RWPE1 (cell line): ENCODE measurements at regions not wholly inside any gene's neighbourhood (a gene's known extent, or its start where the extent isn't known, plus 50 kb on each side); places are given as distances from the start of the nearest gene placed in this dataset.

Source experiments
- CTCF ChIA-PET: fragments of 350-600 bp; sonication (Branson Sonifier 250); formaldehyde crosslinking; extraction: SDS; loops from one replicate; lab custom pipeline; 2021; lab: Yijun Ruan, JAX
- POLR2A ChIA-PET: fragments of 400-600 bp; formaldehyde crosslinking; extraction: SDS; loops from one replicate; lab custom pipeline; 2020; ENCODE audit warnings: antibody characterized with exemption; ENCODE audit not compliant: low non-redundant PET; lab: Yijun Ruan, JAX
- DNase-seq: peaks from one replicate; pipeline ENCODE4 v3.0.0; 2012; ENCODE audit warnings: low spot score
- H3K27ac ChIP-seq: fragments of 450-650 bp; 2 replicates; pipeline ENCODE4 v1.5.1; 2017
- CTCF ChIP-seq: fragments of 450-650 bp; conservative IDR thresholded peaks from 2 replicates; pipeline ENCODE4 v1.5.1; 2017; ENCODE audit warnings: low read depth, mild to moderate bottlenecking

- TF ChIP-seq CTCF = no peak
- ChIA-PET CTCF (no interaction called here), POLR2A (no interaction called here)
- no peak overlapping the region for H3K27ac ChIP-seq
- DNase-seq = no peak
Measured at GRCh38 chr7:131100357-131101054, 227.2 kb upstream of the MKLN1 start.

GRCh38 chr7:131103997-131104396 is 223.7 kb upstream of the MKLN1 start:
- H3K27ac ChIP-seq = no peak overlapping the region
- POLR2A ChIA-PET = no interaction called here
- CTCF ChIA-PET = no interaction called here

GRCh38 chr7:131104596-131105293 is 222.9 kb upstream of the MKLN1 start:
- H3K27ac ChIP-seq = no peak overlapping the region
- CTCF ChIA-PET = no interaction called here
- DNase-seq = no peak
- TF ChIP-seq CTCF = no peak
- POLR2A ChIA-PET = no interaction called here

More at GRCh38 chr7:131103997-131104396, 223.7 kb upstream of the MKLN1 start:
- no peak for TF ChIP-seq CTCF
- no peak for DNase-seq

- peak; percentile 20 for DNase-seq
- CTCF ChIA-PET = no interaction called here
- H3K27ac ChIP-seq = peak overlapping the region; percentile 84
- POLR2A ChIA-PET = interaction anchor here (0.5 kb wide), 1 partner anchor 35 kb away, joined by 3 read pairs; no protein-coding TSS in a partner anchor
- no peak for TF ChIP-seq CTCF
Measured at GRCh38 chr7:131105294-131105798, 222.3 kb upstream of the MKLN1 start.

GRCh38 chr7:131105799-131106680 is 221.6 kb upstream of the MKLN1 start:
- ChIA-PET POLR2A (interaction anchor here (0.5 kb wide), 1 partner anchor 36 kb away, joined by 3 read pairs; no protein-coding TSS in a partner anchor), CTCF (no interaction called here)
- TF ChIP-seq CTCF = no peak
- peak overlapping the region; percentile 84 for H3K27ac ChIP-seq
- DNase-seq = peak; percentile 69
